ENCODE measurements at regions not wholly inside any gene's neighbourhood (a gene's known extent, or its start where the extent isn't known, plus 50 kb on each side); places are given as distances from the start of the nearest gene placed in this dataset.

DNA sequence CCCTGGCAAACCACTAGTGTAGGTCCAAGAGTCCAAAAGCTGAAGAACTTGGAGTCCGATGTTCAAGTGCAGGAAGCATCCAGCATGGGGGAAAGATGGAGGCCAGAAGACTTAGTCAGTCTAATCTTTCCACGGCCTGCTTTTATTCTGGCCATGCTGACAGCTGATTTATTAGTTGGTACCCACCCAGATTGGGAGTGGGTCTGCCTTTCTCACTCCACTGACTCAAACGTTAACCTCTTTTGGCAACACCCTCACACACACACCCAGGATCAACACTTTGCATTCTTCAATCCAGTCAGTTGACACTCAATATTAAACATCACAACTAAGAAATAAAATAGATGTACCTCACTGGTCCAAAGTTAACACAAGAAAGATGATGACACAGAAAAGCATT is 134.8 kb upstream of the GABRA2 start:
- TF ChIP-seq, protein P1, sequence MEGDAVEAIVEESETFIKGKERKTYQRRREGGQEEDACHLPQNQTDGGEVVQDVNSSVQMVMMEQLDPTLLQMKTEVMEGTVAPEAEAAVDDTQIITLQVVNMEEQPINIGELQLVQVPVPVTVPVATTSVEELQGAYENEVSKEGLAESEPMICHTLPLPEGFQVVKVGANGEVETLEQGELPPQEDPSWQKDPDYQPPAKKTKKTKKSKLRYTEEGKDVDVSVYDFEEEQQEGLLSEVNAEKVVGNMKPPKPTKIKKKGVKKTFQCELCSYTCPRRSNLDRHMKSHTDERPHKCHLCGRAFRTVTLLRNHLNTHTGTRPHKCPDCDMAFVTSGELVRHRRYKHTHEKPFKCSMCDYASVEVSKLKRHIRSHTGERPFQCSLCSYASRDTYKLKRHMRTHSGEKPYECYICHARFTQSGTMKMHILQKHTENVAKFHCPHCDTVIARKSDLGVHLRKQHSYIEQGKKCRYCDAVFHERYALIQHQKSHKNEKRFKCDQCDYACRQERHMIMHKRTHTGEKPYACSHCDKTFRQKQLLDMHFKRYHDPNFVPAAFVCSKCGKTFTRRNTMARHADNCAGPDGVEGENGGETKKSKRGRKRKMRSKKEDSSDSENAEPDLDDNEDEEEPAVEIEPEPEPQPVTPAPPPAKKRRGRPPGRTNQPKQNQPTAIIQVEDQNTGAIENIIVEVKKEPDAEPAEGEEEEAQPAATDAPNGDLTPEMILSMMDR (conservative IDR thresholded peaks at IDR 0.05; ENCODE audit: low read depth, low read length) = no peak
- no peak for TF ChIP-seq EZH2 (IDR thresholded peaks at IDR 0.05; ENCODE audit: borderline replicate concordance, low read depth, low read length, poor library complexity, severe bottlenecking)
- no peak overlapping the region for H3K4me3 ChIP-seq (ENCODE audit: low read depth, low read length, poor library complexity, severe bottlenecking)
- H3K4me1 ChIP-seq (ENCODE audit: insufficient read depth, low read length, poor library complexity, severe bottlenecking) = no peaks in the 10 kb centered on the region
- DNase-seq (ENCODE audit: low spot score) = no peak
- no peaks in the 10 kb centered on the region for H3K9me3 ChIP-seq (ENCODE audit: low read depth, low read length, poor library complexity, severe bottlenecking)
- ChIA-PET POLR2A (ENCODE audit: low non-redundant PET) (no interaction called here), CTCF (no interaction called here)
- H3K27me3 ChIP-seq (replicated peaks; ENCODE audit: insufficient read depth, low read depth, low read length, poor library complexity) = no peaks in the 10 kb centered on the region
- no peaks in the 10 kb centered on the region for H3K36me3 ChIP-seq (ENCODE audit: insufficient read depth, low read length, poor library complexity, severe bottlenecking)
- BruUV-seq (replicated peaks) = no TSS peak
- no peak overlapping the region for H3K27ac ChIP-seq (ENCODE audit: low read depth, low read length, poor library complexity, severe bottlenecking)
- intact Hi-C loops (cut with micrococcal nuclease; ENCODE audit: unreplicated experiment) = no loop called here

DNA sequence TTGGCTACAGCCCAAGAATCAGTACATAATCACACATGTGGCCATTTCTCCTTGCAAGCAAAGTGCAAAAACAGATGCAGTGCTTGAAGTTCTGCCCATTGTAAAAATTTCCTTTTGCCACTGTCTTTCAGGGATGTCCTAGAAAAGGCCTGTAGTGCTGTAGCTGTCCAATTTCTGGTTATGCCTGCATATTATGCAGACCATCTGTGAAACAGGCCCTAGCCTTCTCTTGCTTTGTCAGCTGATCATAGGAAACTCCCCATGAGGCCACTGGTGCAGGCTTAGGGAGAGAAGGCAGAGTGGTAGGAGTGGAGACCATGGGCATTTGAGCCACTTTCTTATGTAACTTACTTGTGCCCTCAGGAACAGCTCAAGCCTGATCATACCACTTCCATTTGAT is 130.4 kb upstream of the GABRA2 start:
- ChIA-PET CTCF (no interaction called here), POLR2A (ENCODE audit: low non-redundant PET) (no interaction called here)
- no peak overlapping the region for H3K4me3 ChIP-seq (ENCODE audit: low read depth, low read length, poor library complexity, severe bottlenecking)
- H3K27me3 ChIP-seq (replicated peaks; ENCODE audit: insufficient read depth, low read depth, low read length, poor library complexity) = no peaks in the 10 kb centered on the region
- no peak overlapping the region for H3K27ac ChIP-seq (ENCODE audit: low read depth, low read length, poor library complexity, severe bottlenecking)
- no peak for DNase-seq (ENCODE audit: low spot score)
- H3K36me3 ChIP-seq (ENCODE audit: insufficient read depth, low read length, poor library complexity, severe bottlenecking) = no peaks in the 10 kb centered on the region
- no peaks in the 10 kb centered on the region for H3K4me1 ChIP-seq (ENCODE audit: insufficient read depth, low read length, poor library complexity, severe bottlenecking)
- TF ChIP-seq EZH2 (IDR thresholded peaks at IDR 0.05; ENCODE audit: borderline replicate concordance, low read depth, low read length, poor library complexity, severe bottlenecking) = no peak
- TF ChIP-seq, protein P1 (conservative IDR thresholded peaks at IDR 0.05; ENCODE audit: low read depth, low read length) = no peak
- no TSS peak for BruUV-seq (replicated peaks)
- H3K9me3 ChIP-seq (ENCODE audit: low read depth, low read length, poor library complexity, severe bottlenecking) = no peaks in the 10 kb centered on the region
- intact Hi-C loops (cut with micrococcal nuclease; ENCODE audit: unreplicated experiment) = no loop called here

DNA sequence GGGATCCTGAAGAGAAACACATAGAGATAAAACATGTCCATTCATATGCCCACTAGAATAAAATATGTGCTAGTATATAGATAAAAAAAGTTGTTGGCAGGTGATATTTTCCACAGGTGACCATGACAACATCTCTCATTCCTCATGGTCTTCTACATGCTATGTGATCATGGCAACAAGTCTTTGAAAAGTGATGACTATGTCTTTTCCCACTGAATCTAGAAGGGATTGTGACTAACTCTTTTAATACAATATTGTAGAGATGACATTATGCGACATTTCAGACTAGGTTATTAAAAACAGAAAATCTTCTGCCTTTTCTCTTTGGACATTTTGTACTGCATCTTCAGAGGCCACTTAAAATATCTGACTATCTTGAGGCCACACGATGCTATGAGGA is 126.0 kb upstream of the GABRA2 start:
- DNase-seq (ENCODE audit: low spot score) = no peak
- BruUV-seq (replicated peaks) = no TSS peak

More for the DNA sequence above, 126.0 kb upstream of the GABRA2 start:
- Histone ChIP-seq H3K4me1 (ENCODE audit: insufficient read depth, low read length, poor library complexity, severe bottlenecking) (no peaks in the 10 kb centered on the region), H3K4me3 (ENCODE audit: low read depth, low read length, poor library complexity, severe bottlenecking) (no peak overlapping the region), H3K36me3 (ENCODE audit: insufficient read depth, low read length, poor library complexity, severe bottlenecking) (no peaks in the 10 kb centered on the region), H3K27me3 (replicated peaks; ENCODE audit: insufficient read depth, low read depth, low read length, poor library complexity) (no peaks in the 10 kb centered on the region), H3K9me3 (ENCODE audit: low read depth, low read length, poor library complexity, severe bottlenecking) (no peaks in the 10 kb centered on the region), H3K27ac (ENCODE audit: low read depth, low read length, poor library complexity, severe bottlenecking) (no peak overlapping the region)
- TF ChIP-seq EZH2 (IDR thresholded peaks at IDR 0.05; ENCODE audit: borderline replicate concordance, low read depth, low read length, poor library complexity, severe bottlenecking) = no peak
- TF ChIP-seq, protein P1 (conservative IDR thresholded peaks at IDR 0.05; ENCODE audit: low read depth, low read length) = no peak
- intact Hi-C loops (cut with micrococcal nuclease; ENCODE audit: unreplicated experiment) = no loop called here
- ChIA-PET CTCF (no interaction called here), POLR2A (ENCODE audit: low non-redundant PET) (no interaction called here)

Measured in A673 (cell line).